CD4-positive, CD25-positive, alpha-beta regulatory T cell (primary cell): ENCODE measurements at regions not wholly inside any gene's neighbourhood (a gene's known extent, or its start where the extent isn't known, plus 50 kb on each side); places are given as distances from the start of the nearest gene placed in this dataset.

Source experiments
- ATAC-seq, 2 donors: fragments of 150-1000 bp; cut with Tn5 transposase; one replicate each; pipeline ENCODE4 v1.10.0; 2021; ENCODE audit warnings: low read depth in 2 of 2, moderate number of reproducible peaks in 2 of 2, moderate library complexity in 1 of 2
- DNase-seq, 3 donors: peaks; one replicate each; pipeline versions ENCODE4 v3.0.0 to v3.0.0-alpha.2; 2012 to 2022; ENCODE audit warnings: mixed read lengths in 1 of 3
- H3K27ac ChIP-seq: one replicate; pipeline ENCODE4 v1.7.0; 2013; ENCODE audit warnings: mild to moderate bottlenecking, low read length; ENCODE audit not compliant: insufficient read depth, poor library complexity, severe bottlenecking
- H3K27me3 ChIP-seq: one replicate; pipeline ENCODE4 v1.7.0; 2013; ENCODE audit warnings: low read length; ENCODE audit not compliant: control insufficient read depth, insufficient read depth
- H3K36me3 ChIP-seq: one replicate; pipeline ENCODE4 v1.7.0; 2013; ENCODE audit warnings: mild to moderate bottlenecking, low read length, moderate library complexity; ENCODE audit not compliant: control insufficient read depth, insufficient read depth
- H3K4me1 ChIP-seq: 2 replicates; pipeline ENCODE4 v1.7.0; 2013; ENCODE audit warnings: mild to moderate bottlenecking, low read length; ENCODE audit not compliant: insufficient read depth, control insufficient read depth, poor library complexity, severe bottlenecking
- H3K4me3 ChIP-seq: one replicate; pipeline ENCODE4 v1.7.0; 2013; ENCODE audit warnings: low read depth, mild to moderate bottlenecking, low read length, moderate library complexity
- H3K9me3 ChIP-seq, 2 experiments: 1 replicate in 1 of 2; 2 replicates in 1 of 2; pipeline ENCODE4 v1.7.0; 2013; ENCODE audit warnings: low read length in 2 of 2, mild to moderate bottlenecking in 1 of 2, moderate library complexity in 1 of 2; ENCODE audit not compliant: control insufficient read depth in 2 of 2
- H3K27ac Mint-ChIP-seq, 3 donors: one replicate each; pipeline ENCODE4 v1.8.0; 2020 to 2022; ENCODE audit warnings: mild to moderate bottlenecking in 3 of 3, mixed read lengths in 3 of 3, moderate library complexity in 2 of 3
- H3K27me3 Mint-ChIP-seq: one replicate; pipeline ENCODE4 v1.8.0; 2022; ENCODE audit warnings: mild to moderate bottlenecking, mixed read lengths
- H3K36me3 Mint-ChIP-seq: one replicate; pipeline ENCODE4 v1.8.0; 2020; ENCODE audit warnings: mixed read lengths
- H3K4me1 Mint-ChIP-seq, 4 donors: one replicate each; pipeline ENCODE4 v1.8.0; 2020 to 2022; ENCODE audit warnings: mixed read lengths in 4 of 4, mild to moderate bottlenecking in 1 of 4
- H3K4me3 Mint-ChIP-seq, 4 donors: one replicate each; pipeline ENCODE4 v1.8.0; 2020 to 2022; ENCODE audit warnings: mild to moderate bottlenecking in 4 of 4, mixed read lengths in 4 of 4, moderate library complexity in 3 of 4
- H3K9me3 Mint-ChIP-seq, 7 donors: one replicate each; pipeline ENCODE4 v1.8.0; 2020 to 2022; ENCODE audit warnings: mixed read lengths in 7 of 7, mild to moderate bottlenecking in 3 of 7, moderate library complexity in 2 of 7

DNA sequence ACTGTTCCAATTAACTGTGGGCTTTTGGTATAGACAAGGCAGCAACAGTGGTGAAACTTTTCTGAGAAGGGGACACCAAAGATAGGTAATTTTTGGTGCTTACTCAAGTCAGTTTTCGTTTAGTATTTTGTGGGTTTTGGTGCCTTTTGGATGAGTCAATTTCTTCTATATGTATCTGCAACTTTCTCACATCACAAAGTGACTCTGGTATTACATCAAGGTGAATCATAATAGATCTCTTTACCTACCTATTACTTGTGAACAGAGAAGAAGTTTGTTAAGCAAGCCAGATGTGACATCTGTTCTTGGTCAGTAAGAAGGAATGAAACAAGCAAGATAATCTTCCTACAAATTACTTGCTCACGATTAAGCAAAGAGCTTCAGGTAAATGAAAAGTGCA lies 732.4 kb upstream of the DPPA4 start:
- Mint-ChIP-seq H3K9me3 (peaks cover 0 to 7% (median 0%) of the 10 kb centered on the region in 7 donors), H3K4me3 (no peak overlapping the region), H3K4me1 (peaks cover 0 to 4% (median 0%) of the 10 kb centered on the region in 4 donors), H3K27ac (no peak overlapping the region), H3K36me3 (no peaks in the 10 kb centered on the region), H3K27me3 (no peaks in the 10 kb centered on the region)
- Histone ChIP-seq H3K4me3 (no peak overlapping the region), H3K27me3 (no peaks in the 10 kb centered on the region), H3K36me3 (no peaks in the 10 kb centered on the region), H3K27ac (no peak overlapping the region), H3K4me1 (no peaks in the 10 kb centered on the region), H3K9me3 (no peaks in the 10 kb centered on the region)
- ATAC-seq, result no peak
- DNase-seq, result no peak

DNA sequence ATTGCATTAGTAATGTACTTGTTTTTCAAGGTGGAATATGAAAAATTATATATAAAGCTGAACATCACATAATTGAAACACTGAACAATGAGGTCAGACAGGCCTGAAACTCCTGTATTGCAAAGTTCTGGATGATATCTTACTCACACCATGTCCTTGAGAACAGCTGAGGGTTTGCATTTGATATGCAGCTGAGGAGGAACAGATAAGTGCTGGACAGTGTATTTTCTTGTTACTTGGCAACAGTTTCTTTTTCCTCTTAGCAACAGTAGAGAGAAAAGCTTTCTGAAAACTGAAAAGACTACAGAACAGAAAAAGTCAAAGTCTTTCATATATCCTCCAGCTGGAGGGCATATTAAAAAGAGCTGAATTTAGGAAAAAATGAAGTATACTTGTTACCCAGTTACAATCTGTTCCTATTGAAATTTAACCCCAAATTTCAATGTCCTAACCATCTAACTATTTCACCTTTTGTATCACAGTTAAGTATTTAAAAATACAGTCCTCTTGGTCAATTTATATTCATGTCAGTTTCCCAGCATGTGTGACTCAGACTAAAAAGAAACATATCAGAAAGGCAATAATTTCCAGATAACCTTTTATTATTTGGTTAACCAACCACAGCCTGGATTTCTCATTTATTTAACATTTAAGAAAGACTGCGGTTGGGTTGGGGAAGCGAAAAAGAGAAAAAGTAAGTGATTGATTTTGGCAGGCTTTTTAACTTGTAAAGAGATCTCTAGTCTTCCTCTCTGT lies 733.0 kb upstream of the DPPA4 start:
- Histone ChIP-seq H3K9me3 (no peaks in the 10 kb centered on the region), H3K4me1 (no peaks in the 10 kb centered on the region), H3K27me3 (no peaks in the 10 kb centered on the region), H3K27ac (no peak overlapping the region), H3K4me3 (no peak overlapping the region), H3K36me3 (no peaks in the 10 kb centered on the region)
- no peaks in the 10 kb centered on the region for H3K27me3 Mint-ChIP-seq
- ATAC-seq, result no peak
- H3K4me3 Mint-ChIP-seq, result no peak overlapping the region
- H3K27ac Mint-ChIP-seq, result no peak overlapping the region
- H3K9me3 Mint-ChIP-seq, result peaks cover 0 to 7% (median 1%) of the 10 kb centered on the region in 7 donors
- no peak for DNase-seq
- peaks cover 0 to 4% (median 0%) of the 10 kb centered on the region in 4 donors for H3K4me1 Mint-ChIP-seq
- H3K36me3 Mint-ChIP-seq, result no peaks in the 10 kb centered on the region

DNA sequence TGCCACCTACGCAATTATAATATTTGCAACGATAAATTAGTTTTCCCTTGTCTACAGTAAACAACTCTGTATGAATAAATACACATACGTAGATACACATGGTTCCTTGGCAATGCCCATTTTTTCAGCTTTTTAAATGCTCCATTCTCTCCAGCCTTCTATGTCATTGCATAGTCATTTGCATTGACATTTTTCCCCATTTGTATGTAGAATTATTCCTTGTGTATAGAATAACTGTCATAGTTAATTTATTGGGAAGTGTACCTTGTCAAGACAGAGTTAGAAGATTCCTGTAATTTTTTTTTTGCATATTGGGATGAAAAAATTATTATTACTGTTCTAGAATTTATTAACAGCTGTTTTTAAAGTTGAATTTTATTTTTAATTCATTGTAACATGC lies 736.7 kb upstream of the DPPA4 start:
- H3K27ac Mint-ChIP-seq, result no peak overlapping the region
- H3K9me3 ChIP-seq, result no peaks in the 10 kb centered on the region

DNA sequence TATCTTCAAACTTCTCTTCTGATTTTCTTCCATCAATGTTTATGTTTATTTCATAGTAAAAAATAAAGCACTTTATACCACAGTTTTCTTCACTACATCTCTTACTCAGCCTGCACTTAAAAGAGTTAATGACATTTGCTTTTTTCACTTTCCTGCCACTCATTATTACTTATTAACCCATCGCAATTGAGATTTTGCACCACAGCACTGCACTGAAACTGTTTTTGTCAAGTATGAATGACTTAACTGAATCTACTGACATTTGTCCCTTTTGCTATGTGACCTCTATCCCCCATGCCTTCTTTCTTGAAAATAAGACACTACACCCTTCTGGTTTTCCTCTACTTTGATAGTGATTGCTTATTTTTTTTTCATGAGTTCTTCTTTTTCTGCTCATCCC lies 739.7 kb upstream of the DPPA4 start:
- Histone ChIP-seq H3K4me3 (no peak overlapping the region), H3K27me3 (no peaks in the 10 kb centered on the region), H3K4me1 (no peaks in the 10 kb centered on the region), H3K36me3 (no peaks in the 10 kb centered on the region), H3K9me3 (no peaks in the 10 kb centered on the region), H3K27ac (no peak overlapping the region)
- no peak overlapping the region for H3K27ac Mint-ChIP-seq
- DNase-seq (no peak), ATAC-seq (no peak)
- H3K27me3 Mint-ChIP-seq, result peaks cover 6% of the 10 kb centered on the region
- H3K4me1 Mint-ChIP-seq, result no peaks in the 10 kb centered on the region
- H3K36me3 Mint-ChIP-seq, result no peaks in the 10 kb centered on the region
- H3K4me3 Mint-ChIP-seq, result no peak overlapping the region
- H3K9me3 Mint-ChIP-seq, result peaks cover 0 to 3% (median 0%) of the 10 kb centered on the region in 7 donors

More for the DNA sequence above, 736.7 kb upstream of the DPPA4 start:
- peaks cover 0 to 4% (median 0%) of the 10 kb centered on the region in 4 donors for H3K4me1 Mint-ChIP-seq
- no peak overlapping the region for H3K4me3 Mint-ChIP-seq
- no peak overlapping the region for H3K4me3 ChIP-seq
- H3K27me3 Mint-ChIP-seq, result no peaks in the 10 kb centered on the region
- peaks cover 0 to 7% (median 1%) of the 10 kb centered on the region in 7 donors for H3K9me3 Mint-ChIP-seq
- no peaks in the 10 kb centered on the region for H3K4me1 ChIP-seq
- H3K36me3 ChIP-seq, result no peaks in the 10 kb centered on the region
- DNase-seq (no peak), ATAC-seq (no peak)
- H3K27me3 ChIP-seq, result no peaks in the 10 kb centered on the region
- no peaks in the 10 kb centered on the region for H3K36me3 Mint-ChIP-seq
- no peak overlapping the region for H3K27ac ChIP-seq

DNA sequence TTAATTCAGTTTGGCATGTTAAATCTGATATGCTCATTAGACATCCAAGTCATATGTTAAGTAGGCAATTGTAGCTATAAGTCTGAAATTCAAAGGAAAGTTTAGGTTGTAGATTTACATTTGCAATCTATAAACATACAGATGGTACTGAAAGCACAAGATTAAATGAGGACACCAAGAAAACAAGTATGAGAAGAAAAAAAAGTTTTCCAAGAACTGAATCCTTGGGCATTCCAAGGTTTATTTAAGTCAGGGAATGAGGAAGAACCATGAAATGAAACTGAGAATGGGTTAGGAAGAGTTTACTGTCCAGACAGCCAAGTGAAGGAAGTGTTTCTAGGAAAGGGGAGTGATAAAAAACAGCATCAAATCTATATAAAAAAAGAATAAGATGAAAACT lies 756.1 kb upstream of the DPPA4 start:
- Mint-ChIP-seq H3K4me3 (no peak overlapping the region), H3K27me3 (no peaks in the 10 kb centered on the region), H3K27ac (no peak overlapping the region), H3K9me3 (peaks cover 2 to 4% (median 3%) of the 10 kb centered on the region in 7 donors), H3K4me1 (no peaks in the 10 kb centered on the region), H3K36me3 (no peaks in the 10 kb centered on the region)
- no peaks in the 10 kb centered on the region for H3K36me3 ChIP-seq
- no peaks in the 10 kb centered on the region for H3K4me1 ChIP-seq
- H3K27me3 ChIP-seq, result peaks cover 2% of the 10 kb centered on the region
- H3K9me3 ChIP-seq, result no peaks in the 10 kb centered on the region
- no peak overlapping the region for H3K27ac ChIP-seq
- ATAC-seq, result no peak
- no peak overlapping the region for H3K4me3 ChIP-seq
- no peak for DNase-seq

DNA sequence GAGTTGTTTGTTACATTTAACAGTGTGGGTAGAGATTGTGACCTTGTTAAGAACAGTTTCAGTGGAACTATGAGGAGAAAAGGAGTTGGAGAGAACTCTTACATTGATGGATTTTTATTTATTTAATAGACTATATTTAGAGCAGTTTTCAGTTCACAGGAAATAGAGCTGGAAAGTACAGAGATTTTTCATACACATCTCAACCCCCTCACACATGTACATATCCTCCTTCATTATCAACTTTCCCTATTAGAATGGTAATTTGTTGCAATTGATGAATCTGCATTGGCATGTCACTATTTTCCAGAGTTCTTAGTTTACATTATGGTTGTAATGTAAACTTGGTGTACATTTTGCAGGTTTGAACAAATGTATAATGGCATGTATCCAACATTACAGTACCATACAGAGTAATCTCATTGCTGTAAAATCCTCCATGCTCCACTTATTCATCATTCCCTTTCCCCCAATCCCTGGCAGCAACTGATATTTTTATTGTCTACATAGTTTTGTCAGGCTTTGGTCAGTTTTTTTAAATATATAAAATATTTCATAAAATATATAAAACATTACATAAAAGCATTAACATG lies 756.6 kb upstream of the DPPA4 start:
- no peak for ATAC-seq
- no peaks in the 10 kb centered on the region for H3K36me3 ChIP-seq

DNA sequence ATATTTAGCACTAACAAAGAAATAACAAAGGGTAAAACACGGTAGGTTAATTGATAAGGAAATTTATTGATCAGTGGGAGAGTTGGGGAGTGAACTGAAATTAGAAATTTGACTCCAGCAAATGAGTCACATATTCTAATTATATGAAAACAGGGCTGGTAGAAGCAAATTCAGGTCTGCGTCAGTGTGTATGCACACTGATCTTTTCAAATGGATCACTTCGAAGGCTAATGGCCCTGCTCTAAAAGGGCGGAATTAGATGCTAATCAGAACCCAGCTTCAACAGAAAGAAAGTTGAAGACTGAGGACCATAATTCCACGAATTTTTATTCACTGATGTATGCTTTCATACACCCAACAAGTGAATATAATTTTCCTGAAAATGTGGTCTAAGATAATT lies 762.4 kb upstream of the DPPA4 start:
- Histone ChIP-seq H3K36me3 (no peaks in the 10 kb centered on the region), H3K4me3 (no peak overlapping the region), H3K9me3 (no peaks in the 10 kb centered on the region), H3K27ac (no peak overlapping the region), H3K4me1 (no peaks in the 10 kb centered on the region), H3K27me3 (peaks cover 2% of the 10 kb centered on the region)
- no peak for DNase-seq
- H3K27ac Mint-ChIP-seq, result no peak overlapping the region
- H3K36me3 Mint-ChIP-seq, result no peaks in the 10 kb centered on the region
- H3K27me3 Mint-ChIP-seq, result no peaks in the 10 kb centered on the region
- H3K4me3 Mint-ChIP-seq, result no peak overlapping the region
- H3K9me3 Mint-ChIP-seq, result peaks cover 2 to 5% (median 3%) of the 10 kb centered on the region in 7 donors
- H3K4me1 Mint-ChIP-seq, result peaks cover 0 to 2% (median 0%) of the 10 kb centered on the region in 4 donors
- no peak for ATAC-seq

More for the DNA sequence above, 756.6 kb upstream of the DPPA4 start:
- Mint-ChIP-seq H3K27me3 (no peaks in the 10 kb centered on the region), H3K4me1 (no peaks in the 10 kb centered on the region), H3K4me3 (no peak overlapping the region), H3K36me3 (no peaks in the 10 kb centered on the region), H3K9me3 (peaks cover 2 to 5% (median 3%) of the 10 kb centered on the region in 7 donors), H3K27ac (no peak overlapping the region)
- DNase-seq, result no peak
- Histone ChIP-seq H3K9me3 (no peaks in the 10 kb centered on the region), H3K27ac (no peak overlapping the region), H3K4me3 (no peak overlapping the region), H3K27me3 (peaks cover 2% of the 10 kb centered on the region), H3K4me1 (no peaks in the 10 kb centered on the region)

DNA sequence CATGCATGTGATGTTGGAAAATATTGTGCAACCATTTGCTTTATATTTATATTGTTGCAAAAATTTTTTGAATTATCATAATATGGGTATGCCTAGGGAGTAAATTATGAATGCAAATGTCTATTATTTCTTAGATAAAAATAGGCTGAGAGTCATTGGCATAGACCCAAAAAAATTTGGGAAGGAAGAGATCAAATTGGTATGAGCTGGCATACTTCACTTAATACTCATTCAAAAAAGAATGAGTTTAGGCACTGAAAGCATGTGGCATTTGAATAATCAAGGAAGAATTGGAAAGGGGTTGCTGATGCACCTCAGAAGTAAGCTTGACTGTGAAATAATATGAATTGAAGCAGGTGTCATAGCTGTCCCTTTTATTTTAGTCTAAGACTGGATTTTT lies 764.0 kb upstream of the DPPA4 start:
- Mint-ChIP-seq H3K27me3 (no peaks in the 10 kb centered on the region), H3K9me3 (peaks cover 1 to 5% (median 3%) of the 10 kb centered on the region in 7 donors), H3K27ac (no peak overlapping the region), H3K36me3 (no peaks in the 10 kb centered on the region), H3K4me1 (peaks cover 0 to 2% (median 0%) of the 10 kb centered on the region in 4 donors), H3K4me3 (no peak overlapping the region)
- ATAC-seq (no peak), DNase-seq (no peak)
- no peaks in the 10 kb centered on the region for H3K36me3 ChIP-seq
- peaks cover 2% of the 10 kb centered on the region for H3K27me3 ChIP-seq
- H3K27ac ChIP-seq, result no peak overlapping the region
- no peaks in the 10 kb centered on the region for H3K9me3 ChIP-seq
- H3K4me1 ChIP-seq, result no peaks in the 10 kb centered on the region
- no peak overlapping the region for H3K4me3 ChIP-seq
